ENCODE measurements at regions not wholly inside any gene's neighbourhood (a gene's known extent, or its start where the extent isn't known, plus 50 kb on each side); places are given as distances from the start of the nearest gene placed in this dataset.
"Not testable (repeated sequence)": the region's sequence is repeated elsewhere in the genome, so short reads cannot be mapped to it uniquely, and the experiment has no call there.

- H3K4me3 Mint-ChIP-seq; H3K4me1 Mint-ChIP-seq; H3K36me3 Mint-ChIP-seq (ENCODE audit: low read depth); ATAC-seq; H3K27ac Mint-ChIP-seq; DNase-seq; H3K9me3 ChIP-seq (ENCODE audit: control insufficient read depth, low read length, poor library complexity, severe bottlenecking); H3K27me3 Mint-ChIP-seq: not testable (repeated sequence)
Observed at GRCh38 chr7:79767876-79768560, 314.6 kb upstream of the MAGI2 start.

GRCh38 chr7:79767192-79767591 lies 313.7 kb upstream of the MAGI2 start:
- not testable (repeated sequence) for H3K4me3 Mint-ChIP-seq; DNase-seq; H3K4me1 Mint-ChIP-seq; H3K27ac Mint-ChIP-seq; H3K27me3 Mint-ChIP-seq; H3K9me3 ChIP-seq (ENCODE audit: control insufficient read depth, low read length, poor library complexity, severe bottlenecking); H3K36me3 Mint-ChIP-seq (ENCODE audit: low read depth); ATAC-seq

DNA sequence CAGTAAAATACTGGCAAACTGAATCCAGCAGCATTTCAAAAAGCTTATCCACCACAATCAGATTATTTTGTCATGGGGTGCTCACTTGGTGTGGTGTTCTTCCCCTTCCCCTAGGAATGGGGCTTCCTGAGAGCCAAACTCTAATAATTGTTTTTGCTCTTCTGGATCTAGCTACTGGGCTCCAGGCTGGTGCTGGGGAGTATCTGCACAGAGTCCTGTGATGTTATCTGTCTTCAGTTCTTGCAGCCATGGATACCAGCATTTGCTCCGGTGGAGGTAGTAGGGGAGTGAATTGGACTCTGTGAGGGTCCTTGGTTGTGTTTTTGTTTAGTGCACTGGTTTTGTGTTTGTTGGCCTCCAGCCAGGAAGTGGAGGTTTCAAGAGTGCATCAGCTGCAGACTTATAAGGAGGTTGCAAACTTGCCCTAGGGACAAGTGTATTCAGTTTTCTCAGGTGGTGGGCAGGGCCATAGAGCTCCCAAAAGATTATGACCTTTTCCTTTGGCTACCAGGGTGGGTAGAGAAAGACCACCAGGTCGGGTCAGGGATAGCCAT lies 308.5 kb upstream of the MAGI2 start:
- Mint-ChIP-seq H3K4me1 (no peaks in the 10 kb centered on the region), H3K27me3 (no peaks in the 10 kb centered on the region), H3K36me3 (ENCODE audit: low read depth) (no peaks in the 10 kb centered on the region), H3K4me3 (no peak overlapping the region), H3K27ac (no peak overlapping the region)
- DNase-seq (no peak), ATAC-seq (no peak)
- H3K9me3 ChIP-seq (ENCODE audit: control insufficient read depth, low read length, poor library complexity, severe bottlenecking), result no peaks in the 10 kb centered on the region

DNA sequence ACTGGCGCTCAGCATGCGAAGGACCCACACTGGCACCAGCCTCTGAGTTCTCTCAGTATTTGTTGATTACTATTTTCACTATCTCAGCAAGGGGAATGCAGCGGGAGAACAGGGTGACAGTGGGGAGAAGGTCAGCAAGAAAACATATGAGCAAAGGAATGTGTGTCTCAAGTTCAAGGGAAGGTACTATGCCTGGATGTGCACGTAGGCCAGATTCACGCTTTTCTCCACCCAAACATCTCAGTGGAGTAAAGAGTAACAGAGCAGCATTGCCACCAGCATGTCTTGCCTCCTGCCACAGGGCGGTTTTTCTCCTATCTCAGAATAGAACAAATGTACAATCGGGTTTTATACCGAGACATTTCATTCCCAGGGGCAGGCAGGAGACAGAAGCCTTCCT lies 297.5 kb upstream of the MAGI2 start:
- not testable (repeated sequence) for H3K27ac Mint-ChIP-seq; H3K27me3 Mint-ChIP-seq; DNase-seq; H3K9me3 ChIP-seq (ENCODE audit: control insufficient read depth, low read length, poor library complexity, severe bottlenecking); H3K4me3 Mint-ChIP-seq; ATAC-seq; H3K36me3 Mint-ChIP-seq (ENCODE audit: low read depth); H3K4me1 Mint-ChIP-seq

- no peaks in the 10 kb centered on the region for H3K9me3 ChIP-seq (ENCODE audit: control insufficient read depth, low read length, poor library complexity, severe bottlenecking)
- DNase-seq (no peak), ATAC-seq (no peak)
- H3K4me3 Mint-ChIP-seq, result no peak overlapping the region
- no peaks in the 10 kb centered on the region for H3K27me3 Mint-ChIP-seq
- no peaks in the 10 kb centered on the region for H3K36me3 Mint-ChIP-seq (ENCODE audit: low read depth)
- no peaks in the 10 kb centered on the region for H3K4me1 Mint-ChIP-seq
- H3K27ac Mint-ChIP-seq, result no peak overlapping the region
Observed at GRCh38 chr7:79749856-79750255, 296.4 kb upstream of the MAGI2 start.

DNA sequence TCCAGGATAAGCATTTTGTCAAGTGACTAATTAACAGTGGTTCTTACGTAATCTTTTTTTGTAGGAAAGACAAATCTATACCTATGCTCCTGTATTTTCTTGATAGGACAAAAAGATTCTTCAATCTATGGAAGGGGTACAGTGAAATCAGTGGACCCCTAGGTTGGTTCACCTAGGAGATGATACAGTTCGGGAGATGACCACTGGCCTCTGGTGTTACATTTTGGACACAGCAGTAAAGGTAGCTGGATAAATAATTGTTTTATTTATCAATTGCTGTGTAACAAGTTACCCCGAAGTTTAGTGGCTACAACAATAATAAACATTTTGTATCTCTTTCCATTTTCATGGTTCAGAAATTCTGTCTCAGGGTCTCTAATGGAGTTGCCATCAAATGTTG lies 288.2 kb upstream of the MAGI2 start:
- ATAC-seq, result no peak
- Mint-ChIP-seq H3K36me3 (ENCODE audit: low read depth) (no peaks in the 10 kb centered on the region), H3K4me1 (no peaks in the 10 kb centered on the region), H3K27ac (no peak overlapping the region), H3K27me3 (no peaks in the 10 kb centered on the region), H3K4me3 (no peak overlapping the region)
- H3K9me3 ChIP-seq (ENCODE audit: control insufficient read depth, low read length, poor library complexity, severe bottlenecking), result no peaks in the 10 kb centered on the region
- DNase-seq, result no peak

- no peaks in the 10 kb centered on the region for H3K36me3 Mint-ChIP-seq (ENCODE audit: low read depth)
- no peak overlapping the region for H3K27ac Mint-ChIP-seq
Observed at GRCh38 chr7:79740076-79740475, 286.6 kb upstream of the MAGI2 start.

GRCh38 chr7:79739036-79739709 lies 285.7 kb upstream of the MAGI2 start:
- H3K9me3 ChIP-seq (ENCODE audit: control insufficient read depth, low read length, poor library complexity, severe bottlenecking); H3K4me3 Mint-ChIP-seq; DNase-seq; H3K4me1 Mint-ChIP-seq; H3K27ac Mint-ChIP-seq; H3K27me3 Mint-ChIP-seq; ATAC-seq; H3K36me3 Mint-ChIP-seq (ENCODE audit: low read depth): not testable (repeated sequence)

More at GRCh38 chr7:79740076-79740475, 286.6 kb upstream of the MAGI2 start:
- H3K27me3 Mint-ChIP-seq, result no peaks in the 10 kb centered on the region
- no peak overlapping the region for H3K4me3 Mint-ChIP-seq
- no peaks in the 10 kb centered on the region for H3K4me1 Mint-ChIP-seq
- ATAC-seq (no peak), DNase-seq (no peak)
- H3K9me3 ChIP-seq (ENCODE audit: control insufficient read depth, low read length, poor library complexity, severe bottlenecking), result no peaks in the 10 kb centered on the region

GRCh38 chr7:79736418-79736817 lies 283.0 kb upstream of the MAGI2 start:
- no peak for DNase-seq
- Mint-ChIP-seq H3K27me3 (no peaks in the 10 kb centered on the region), H3K4me1 (no peaks in the 10 kb centered on the region), H3K27ac (no peak overlapping the region), H3K4me3 (no peak overlapping the region), H3K36me3 (ENCODE audit: low read depth) (no peaks in the 10 kb centered on the region)
- no peaks in the 10 kb centered on the region for H3K9me3 ChIP-seq (ENCODE audit: control insufficient read depth, low read length, poor library complexity, severe bottlenecking)
- no peak for ATAC-seq

DNA sequence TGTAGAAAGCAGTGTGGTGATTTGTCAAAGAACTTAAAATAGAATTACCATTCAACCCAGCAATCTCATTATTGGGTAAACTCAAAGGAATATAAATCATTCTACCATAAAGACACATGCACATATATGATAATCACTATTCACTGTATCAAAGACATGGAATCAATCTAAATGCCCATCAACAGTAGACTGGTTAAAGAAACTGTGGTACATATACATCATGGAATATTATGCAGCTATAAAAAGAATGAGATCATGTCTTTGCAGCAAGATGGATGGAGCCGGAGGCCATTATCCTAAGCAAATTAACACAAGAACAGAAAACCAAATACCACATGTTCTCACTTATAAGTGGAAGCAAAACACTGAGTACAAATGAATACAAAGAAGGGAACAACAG lies 281.5 kb upstream of the MAGI2 start:
- H3K4me1 Mint-ChIP-seq, result no peaks in the 10 kb centered on the region
- no peaks in the 10 kb centered on the region for H3K27me3 Mint-ChIP-seq
- no peak overlapping the region for H3K27ac Mint-ChIP-seq
- ATAC-seq (no peak), DNase-seq (no peak)
- no peak overlapping the region for H3K4me3 Mint-ChIP-seq
- H3K9me3 ChIP-seq (ENCODE audit: control insufficient read depth, low read length, poor library complexity, severe bottlenecking), result no peaks in the 10 kb centered on the region
- H3K36me3 Mint-ChIP-seq (ENCODE audit: low read depth), result no peaks in the 10 kb centered on the region

DNA sequence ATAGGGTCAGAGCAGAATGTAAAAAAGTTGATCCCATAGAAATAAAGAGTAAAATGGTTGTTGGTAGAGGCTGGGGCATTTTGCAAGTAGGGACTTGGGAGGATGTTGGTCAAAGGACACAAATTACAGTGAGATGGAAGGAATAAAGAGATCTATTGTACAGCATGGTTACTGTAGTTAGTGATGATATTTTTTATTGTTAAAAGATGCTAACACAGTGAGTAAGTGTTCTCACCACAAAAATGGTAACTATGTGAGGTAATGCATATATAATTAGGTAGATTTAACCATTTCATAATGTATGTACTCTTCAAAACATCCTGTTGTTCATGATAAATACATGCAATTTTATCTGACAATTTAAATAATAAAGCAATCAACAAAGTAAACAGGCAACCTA lies 280.7 kb upstream of the MAGI2 start:
- Mint-ChIP-seq H3K4me3 (no peak overlapping the region), H3K36me3 (ENCODE audit: low read depth) (no peaks in the 10 kb centered on the region), H3K27ac (no peak overlapping the region), H3K27me3 (no peaks in the 10 kb centered on the region), H3K4me1 (no peaks in the 10 kb centered on the region)
- DNase-seq (no peak), ATAC-seq (no peak)
- no peaks in the 10 kb centered on the region for H3K9me3 ChIP-seq (ENCODE audit: control insufficient read depth, low read length, poor library complexity, severe bottlenecking)

DNA sequence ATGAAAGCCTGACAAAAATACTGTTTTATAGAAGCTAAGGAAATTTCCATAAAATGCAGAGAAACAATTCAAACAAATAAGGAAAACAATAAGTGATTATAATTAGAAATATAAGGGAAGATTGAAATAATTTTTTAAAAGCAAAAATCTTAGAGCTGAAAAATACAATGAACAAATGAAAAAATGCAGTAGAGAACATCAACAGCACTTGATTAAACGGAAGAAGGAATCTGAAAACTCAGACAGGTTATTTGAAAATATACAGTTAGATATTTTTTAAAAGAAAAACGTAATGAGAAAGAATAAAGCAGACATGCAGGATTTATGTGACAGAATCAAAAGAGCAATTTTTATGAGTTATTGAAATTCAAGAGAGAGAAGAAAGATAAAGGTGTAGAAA lies 279.1 kb upstream of the MAGI2 start:
- Mint-ChIP-seq H3K36me3 (ENCODE audit: low read depth) (no peaks in the 10 kb centered on the region), H3K4me1 (no peaks in the 10 kb centered on the region), H3K27me3 (no peaks in the 10 kb centered on the region), H3K27ac (no peak overlapping the region), H3K4me3 (no peak overlapping the region)
- DNase-seq (no peak), ATAC-seq (no peak)
- H3K9me3 ChIP-seq (ENCODE audit: control insufficient read depth, low read length, poor library complexity, severe bottlenecking), result no peaks in the 10 kb centered on the region

DNA sequence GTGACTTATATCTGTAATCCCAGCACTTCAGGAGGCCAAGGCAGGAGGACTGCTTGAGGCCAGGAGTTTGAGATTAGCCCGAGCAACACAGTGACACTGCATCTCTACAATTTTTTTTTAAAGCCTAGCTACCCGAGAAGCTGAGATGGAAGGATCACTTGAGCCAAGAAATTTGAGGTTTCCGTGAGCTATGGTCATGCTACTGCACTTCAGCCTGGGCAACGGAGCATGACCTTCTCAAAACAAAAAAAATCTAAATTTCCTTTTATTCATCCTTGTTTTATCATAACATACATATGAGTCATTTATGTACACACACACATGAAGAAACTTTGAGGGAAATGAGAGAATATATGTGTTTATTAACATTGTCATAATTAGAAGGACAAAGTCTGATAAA lies 277.5 kb upstream of the MAGI2 start:
- no peaks in the 10 kb centered on the region for H3K9me3 ChIP-seq (ENCODE audit: control insufficient read depth, low read length, poor library complexity, severe bottlenecking)
- no peak overlapping the region for H3K27ac Mint-ChIP-seq
- H3K36me3 Mint-ChIP-seq (ENCODE audit: low read depth), result no peaks in the 10 kb centered on the region
- no peak overlapping the region for H3K4me3 Mint-ChIP-seq
- no peaks in the 10 kb centered on the region for H3K4me1 Mint-ChIP-seq
- no peak for DNase-seq
- no peak for ATAC-seq
- no peaks in the 10 kb centered on the region for H3K27me3 Mint-ChIP-seq
